Left forelimb (tissue), 1 donor: ENCODE measurements at regions not wholly inside any gene's neighbourhood (a gene's known extent, or its start where the extent isn't known, plus 50 kb on each side); places are given as distances from the start of the nearest gene placed in this dataset.
A peak's percentile ranks its signal among the peaks of the same experiment; 100 is the strongest.
"Not testable (repeated sequence)": the region's sequence is repeated elsewhere in the genome, so short reads cannot be mapped to it uniquely, and the experiment has no call there.

ENCODE experiments used
- DNase-seq: peaks from one replicate; pipeline ENCODE4 v3.0.0-alpha.2; 2018; ENCODE audit warnings: low spot score

- DNase-seq, result not testable (repeated sequence)
Measured at GRCh38 chr16:15307184-15307583, 70.9 kb downstream of the NPIPA5 start.

- not testable (repeated sequence) for DNase-seq
Measured at GRCh38 chr16:15305889-15306288, 72.2 kb downstream of the NPIPA5 start.

- not testable (repeated sequence) for DNase-seq
Measured at GRCh38 chr16:15303667-15304324, 74.3 kb downstream of the NPIPA5 start.

GRCh38 chr16:15297104-15297503, 81.0 kb downstream of the NPIPA5 start:
- not testable (repeated sequence) for DNase-seq

GRCh38 chr16:15274796-15275195, 103.3 kb downstream of the NPIPA5 start:
- not testable (repeated sequence) for DNase-seq

- not testable (repeated sequence) for DNase-seq
Measured at GRCh38 chr16:15273964-15274363, 104.1 kb downstream of the NPIPA5 start.

- not testable (repeated sequence) for DNase-seq
Measured at GRCh38 chr16:15266941-15267340, 111.2 kb downstream of the NPIPA5 start.

- DNase-seq, result not testable (repeated sequence)
Measured at GRCh38 chr16:15262212-15262611, 115.9 kb downstream of the NPIPA5 start.

- not testable (repeated sequence) for DNase-seq
Measured at GRCh38 chr16:15247971-15248370, 130.1 kb downstream of the NPIPA5 start.

GRCh38 chr16:15236674-15237323, 141.3 kb downstream of the NPIPA5 start:
- not testable (repeated sequence) for DNase-seq

- not testable (repeated sequence) for DNase-seq
Measured at GRCh38 chr16:15235140-15235539, 141.1 kb upstream of the RRN3 start.

- not testable (repeated sequence) for DNase-seq
Measured at GRCh38 chr16:15234702-15235101, 140.6 kb upstream of the RRN3 start.

- not testable (repeated sequence) for DNase-seq
Measured at GRCh38 chr16:15230432-15230831, 136.4 kb upstream of the RRN3 start.

GRCh38 chr16:15229661-15230060, 135.6 kb upstream of the RRN3 start:
- DNase-seq, result not testable (repeated sequence)

- DNase-seq, result not testable (repeated sequence)
Measured at GRCh38 chr16:15224651-15225050, 130.6 kb upstream of the RRN3 start.

- DNase-seq, result not testable (repeated sequence)
Measured at GRCh38 chr16:15223398-15223797, 129.3 kb upstream of the RRN3 start.

- peak; percentile 60 for DNase-seq
Measured at GRCh38 chr16:15219679-15220615, 125.9 kb upstream of the RRN3 start.

GRCh38 chr16:15218856-15219500, 124.9 kb upstream of the RRN3 start:
- not testable (repeated sequence) for DNase-seq

GRCh38 chr16:15207202-15207981, 113.3 kb upstream of the RRN3 start:
- DNase-seq, result not testable (repeated sequence)

- DNase-seq, result not testable (repeated sequence)
Measured at GRCh38 chr16:15206439-15206838, 112.4 kb upstream of the RRN3 start.

GRCh38 chr16:15205939-15206338, 111.9 kb upstream of the RRN3 start:
- not testable (repeated sequence) for DNase-seq
